ENCODE measurements at regions not wholly inside any gene's neighbourhood (a gene's known extent, or its start where the extent isn't known, plus 50 kb on each side); places are given as distances from the start of the nearest gene placed in this dataset.
"Not testable (repeated sequence)": the region's sequence is repeated elsewhere in the genome, so short reads cannot be mapped to it uniquely, and the experiment has no call there.

- not testable (repeated sequence) for TF ChIP-seq POLR2AphosphoS5, CTCF (IDR thresholded peaks at IDR 0.05)
These were observed 231.9 kb downstream of the RPRM start for GRCh38 chr2:153246636-153247035.
